Left ventricle myocardium inferior (tissue), 1 donor: ENCODE measurements at regions not wholly inside any gene's neighbourhood (a gene's known extent, or its start where the extent isn't known, plus 50 kb on each side); places are given as distances from the start of the nearest gene placed in this dataset.

ENCODE experiments used
- DNase-seq: peaks from one replicate; pipeline ENCODE4 v3.0.0-alpha.2; 2020
- H3K27ac ChIP-seq: fragments of 200-600 bp; replicated peaks from 2 replicates; pipeline ENCODE4 v1.8.0; 2021
- H3K27me3 ChIP-seq: fragments of 200-600 bp; 2 replicates; pipeline ENCODE4 v1.8.0; 2021; ENCODE audit warnings: low read depth
- H3K36me3 ChIP-seq: fragments of 200-600 bp; 2 replicates; pipeline ENCODE4 v1.8.0; 2021
- H3K4me1 ChIP-seq: fragments of 200-600 bp; 2 replicates; pipeline ENCODE4 v1.8.0; 2021
- H3K4me3 ChIP-seq: fragments of 200-600 bp; 2 replicates; pipeline ENCODE4 v1.8.0; 2021; ENCODE audit warnings: mild to moderate bottlenecking, moderate library complexity
- H3K9me3 ChIP-seq: fragments of 200-600 bp; replicated peaks from 2 replicates; pipeline ENCODE4 v1.8.0; 2021
- intact Hi-C: fragments of 100-400 bp; cut with micrococcal nuclease; formaldehyde crosslinking; loops from one replicate; pipeline ENCODE4 v1.11.0; 2022
- TF ChIP-seq, protein P1 (sequence below): fragments of 200-600 bp; IDR thresholded peaks from 2 replicates; pipeline ENCODE4 v1.8.0; 2021; ENCODE audit warnings: antibody characterized with exemption, mild to moderate bottlenecking, borderline replicate concordance
- donor health status: DM: no; HTN: yes; CAD: no; lungs with severe emphysema.

DNA sequence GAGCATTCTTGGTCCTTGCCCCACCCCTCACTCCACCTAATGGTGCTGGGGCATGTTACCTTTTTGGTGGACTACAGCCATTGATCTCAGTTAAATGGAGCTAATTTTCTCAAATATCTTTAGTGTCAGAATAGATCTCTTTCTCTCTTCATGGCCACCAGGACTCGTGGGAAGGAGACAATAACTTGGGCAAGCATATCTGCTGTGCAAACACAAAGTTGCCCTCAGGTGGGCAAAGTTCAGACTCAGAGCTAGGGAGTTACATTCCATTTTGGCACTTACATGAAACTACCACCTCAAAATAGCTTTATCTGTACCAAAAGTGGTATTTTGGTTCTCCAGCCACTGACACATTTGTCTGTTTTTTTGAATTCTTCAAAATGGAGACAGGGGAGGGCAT is 671.9 kb upstream of the KLF4 start:
- no peak for DNase-seq
- TF ChIP-seq, protein P1, sequence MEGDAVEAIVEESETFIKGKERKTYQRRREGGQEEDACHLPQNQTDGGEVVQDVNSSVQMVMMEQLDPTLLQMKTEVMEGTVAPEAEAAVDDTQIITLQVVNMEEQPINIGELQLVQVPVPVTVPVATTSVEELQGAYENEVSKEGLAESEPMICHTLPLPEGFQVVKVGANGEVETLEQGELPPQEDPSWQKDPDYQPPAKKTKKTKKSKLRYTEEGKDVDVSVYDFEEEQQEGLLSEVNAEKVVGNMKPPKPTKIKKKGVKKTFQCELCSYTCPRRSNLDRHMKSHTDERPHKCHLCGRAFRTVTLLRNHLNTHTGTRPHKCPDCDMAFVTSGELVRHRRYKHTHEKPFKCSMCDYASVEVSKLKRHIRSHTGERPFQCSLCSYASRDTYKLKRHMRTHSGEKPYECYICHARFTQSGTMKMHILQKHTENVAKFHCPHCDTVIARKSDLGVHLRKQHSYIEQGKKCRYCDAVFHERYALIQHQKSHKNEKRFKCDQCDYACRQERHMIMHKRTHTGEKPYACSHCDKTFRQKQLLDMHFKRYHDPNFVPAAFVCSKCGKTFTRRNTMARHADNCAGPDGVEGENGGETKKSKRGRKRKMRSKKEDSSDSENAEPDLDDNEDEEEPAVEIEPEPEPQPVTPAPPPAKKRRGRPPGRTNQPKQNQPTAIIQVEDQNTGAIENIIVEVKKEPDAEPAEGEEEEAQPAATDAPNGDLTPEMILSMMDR: no peak
- intact Hi-C loops: no loop called here
- H3K4me1 ChIP-seq: no peaks in the 10 kb centered on the region
- H3K36me3 ChIP-seq: no peaks in the 10 kb centered on the region
- no peak overlapping the region for H3K4me3 ChIP-seq
- H3K27ac ChIP-seq: no peak overlapping the region
- H3K9me3 ChIP-seq: no peaks in the 10 kb centered on the region
- H3K27me3 ChIP-seq: no peaks in the 10 kb centered on the region

DNA sequence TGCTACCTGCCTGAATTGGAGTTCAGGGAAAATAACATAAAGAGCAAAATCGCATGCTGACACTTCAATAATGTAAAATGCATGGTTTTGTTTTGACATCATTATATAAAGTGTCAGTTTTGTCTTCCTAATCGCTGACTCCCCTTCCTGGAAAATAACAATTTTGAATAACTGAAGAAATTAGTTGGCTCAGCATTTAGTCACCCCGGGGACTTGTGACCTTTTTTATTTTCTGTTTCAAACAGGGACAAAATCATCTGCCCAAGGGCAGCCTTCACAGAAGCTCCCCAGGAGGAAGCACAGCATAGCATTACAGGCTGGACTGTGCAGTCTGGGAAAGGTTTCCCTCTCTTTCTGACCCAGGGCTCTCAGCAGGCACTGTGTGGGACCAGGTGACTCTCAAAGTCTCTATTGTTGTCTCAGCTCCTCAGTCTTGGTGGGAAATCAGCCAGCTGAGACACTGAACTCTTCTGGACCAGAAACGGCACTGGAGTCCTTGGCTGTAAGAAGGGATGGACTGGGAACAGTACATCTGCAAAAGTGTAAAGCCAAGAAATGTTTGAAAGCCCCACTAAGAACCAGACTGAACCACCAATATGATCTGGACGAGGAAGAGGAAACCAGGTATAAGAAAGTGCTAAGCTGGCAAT is 671.3 kb upstream of the KLF4 start:
- intact Hi-C loops: no loop called here

DNA sequence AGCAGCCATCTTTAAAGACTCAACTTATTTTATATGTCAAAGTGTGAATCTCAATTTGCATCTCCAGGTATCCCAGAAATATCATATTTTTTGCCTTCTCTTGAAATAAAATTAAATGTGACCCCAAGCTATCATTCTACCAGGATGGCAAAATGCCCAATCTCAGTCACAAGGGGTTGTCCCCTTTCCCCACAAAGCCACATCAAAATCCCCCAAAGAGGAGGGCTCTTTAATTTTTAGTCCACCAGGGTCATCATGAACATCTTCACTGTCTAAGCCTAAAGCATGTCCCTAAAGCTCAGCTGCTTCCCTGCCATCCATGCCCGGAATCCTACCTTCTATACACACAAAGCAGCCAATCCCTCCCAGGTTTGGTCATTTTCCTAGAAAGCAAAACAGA is 670.5 kb upstream of the KLF4 start:
- H3K36me3 ChIP-seq: no peaks in the 10 kb centered on the region
- intact Hi-C loops: no loop called here
- DNase-seq: no peak
- H3K27me3 ChIP-seq: no peaks in the 10 kb centered on the region
- no peak overlapping the region for H3K4me3 ChIP-seq
- TF ChIP-seq, protein P1: no peak
- H3K4me1 ChIP-seq: no peaks in the 10 kb centered on the region
- H3K9me3 ChIP-seq: no peaks in the 10 kb centered on the region
- no peak overlapping the region for H3K27ac ChIP-seq

More for the DNA sequence above, 671.3 kb upstream of the KLF4 start:
- Histone ChIP-seq H3K27me3 (no peaks in the 10 kb centered on the region), H3K27ac (no peak overlapping the region), H3K4me1 (no peaks in the 10 kb centered on the region), H3K36me3 (no peaks in the 10 kb centered on the region), H3K4me3 (no peak overlapping the region), H3K9me3 (no peaks in the 10 kb centered on the region)
- TF ChIP-seq, protein P1: no peak
- no peak for DNase-seq

DNA sequence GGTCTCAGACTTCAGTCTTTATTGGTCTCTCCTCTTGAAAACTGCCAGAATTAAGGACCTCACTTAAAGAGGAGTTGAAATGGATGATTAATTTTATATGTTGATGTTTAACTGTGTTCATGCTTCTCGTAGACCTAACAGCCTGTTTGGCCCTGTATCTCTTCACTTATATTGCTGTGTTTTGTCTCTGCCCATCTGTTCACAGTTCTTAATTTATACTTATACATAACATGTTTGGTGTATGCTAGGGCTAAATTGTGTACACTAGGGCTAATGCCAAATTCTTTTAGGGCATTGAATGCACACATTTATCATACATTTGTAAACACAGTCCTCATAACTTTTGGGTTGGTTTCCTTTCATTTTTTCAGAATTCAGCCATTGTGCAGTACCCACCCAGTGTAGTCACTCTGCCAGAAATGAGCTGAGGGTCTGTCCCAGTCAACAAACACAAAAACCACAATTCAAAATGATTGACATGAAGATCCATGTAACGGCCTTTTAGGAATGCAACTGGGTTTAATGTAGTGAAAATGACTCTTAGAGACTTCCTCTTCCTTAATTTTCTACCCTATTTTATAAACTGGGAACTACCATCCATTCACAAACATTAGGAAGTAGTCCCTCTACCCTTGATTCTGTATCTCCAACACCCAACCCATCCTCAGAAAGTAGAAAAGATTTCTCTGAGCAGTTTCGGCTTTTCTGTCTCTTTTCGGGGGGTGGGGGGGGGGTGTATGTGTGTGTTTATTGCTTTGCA is 668.8 kb upstream of the KLF4 start:
- TF ChIP-seq, protein P1: no peak
- DNase-seq: no peak
- Histone ChIP-seq H3K36me3 (no peaks in the 10 kb centered on the region), H3K9me3 (no peaks in the 10 kb centered on the region), H3K4me3 (no peak overlapping the region), H3K27ac (no peak overlapping the region), H3K27me3 (no peaks in the 10 kb centered on the region), H3K4me1 (no peaks in the 10 kb centered on the region)
- intact Hi-C loops: no loop called here

DNA sequence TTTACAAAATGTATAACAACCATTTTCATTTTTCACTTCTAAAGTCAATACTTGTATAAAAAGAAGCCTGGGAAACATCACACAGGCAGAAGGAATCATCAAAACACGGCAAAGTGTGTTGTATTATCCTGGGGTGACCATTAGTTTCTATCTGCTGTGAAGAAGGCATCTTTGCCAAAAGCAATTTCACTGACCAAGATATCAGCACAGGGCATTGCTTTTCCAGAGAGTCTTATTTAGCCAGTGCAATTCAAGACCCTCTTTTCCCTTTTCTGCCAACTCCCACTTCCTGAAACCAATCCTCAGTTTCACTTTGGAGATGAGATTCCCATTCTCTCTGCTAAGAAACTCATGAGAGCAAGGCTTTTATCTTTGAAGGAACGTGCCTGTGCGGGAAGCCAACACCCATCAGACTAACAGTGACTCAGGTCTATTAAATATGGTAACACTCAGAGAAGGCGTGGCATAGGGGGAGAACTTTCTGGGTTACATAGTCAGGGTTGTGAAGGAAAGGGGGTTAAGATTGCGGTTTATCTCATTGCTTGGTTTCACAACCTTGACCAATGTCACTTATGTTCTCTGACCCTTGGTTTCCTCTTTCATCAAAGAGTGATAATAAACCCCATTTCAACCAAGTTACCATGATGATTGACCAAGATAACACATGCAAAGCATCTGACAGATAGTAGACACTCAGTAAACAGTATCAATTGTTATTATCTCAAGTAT is 666.9 kb upstream of the KLF4 start:
- Histone ChIP-seq H3K27me3 (no peaks in the 10 kb centered on the region), H3K27ac (no peak overlapping the region), H3K4me1 (peaks cover 4% of the 10 kb centered on the region), H3K9me3 (no peaks in the 10 kb centered on the region), H3K4me3 (no peak overlapping the region), H3K36me3 (no peaks in the 10 kb centered on the region)
- TF ChIP-seq, protein P1: no peak
- no peak for DNase-seq
- intact Hi-C loops: no loop called here
